IPS-15b (cell line): ENCODE measurements at regions not wholly inside any gene's neighbourhood (a gene's known extent, or its start where the extent isn't known, plus 50 kb on each side); places are given as distances from the start of the nearest gene placed in this dataset.

Source experiments
- H3K27me3 ChIP-seq: one replicate; pipeline ENCODE4 v1.6.1; 2013; ENCODE audit warnings: low read length; ENCODE audit not compliant: control insufficient read depth, insufficient read depth
- H3K36me3 ChIP-seq: one replicate; pipeline ENCODE4 v1.6.1; 2013; ENCODE audit warnings: low read length; ENCODE audit not compliant: control insufficient read depth, insufficient read depth
- H3K4me1 ChIP-seq: one replicate; pipeline ENCODE4 v1.6.1; 2013; ENCODE audit warnings: mild to moderate bottlenecking, low read length; ENCODE audit not compliant: control insufficient read depth, insufficient read depth
- H3K4me3 ChIP-seq: one replicate; pipeline ENCODE4 v1.5.1; 2013; ENCODE audit warnings: low read depth, low read length
- H3K9ac ChIP-seq: one replicate; pipeline ENCODE4 v1.6.1; 2013; ENCODE audit warnings: low read depth, mild to moderate bottlenecking, low read length
- H3K9me3 ChIP-seq: one replicate; pipeline ENCODE4 v1.6.1; 2013; ENCODE audit warnings: mild to moderate bottlenecking, low read length; ENCODE audit not compliant: control insufficient read depth, insufficient read depth

DNA sequence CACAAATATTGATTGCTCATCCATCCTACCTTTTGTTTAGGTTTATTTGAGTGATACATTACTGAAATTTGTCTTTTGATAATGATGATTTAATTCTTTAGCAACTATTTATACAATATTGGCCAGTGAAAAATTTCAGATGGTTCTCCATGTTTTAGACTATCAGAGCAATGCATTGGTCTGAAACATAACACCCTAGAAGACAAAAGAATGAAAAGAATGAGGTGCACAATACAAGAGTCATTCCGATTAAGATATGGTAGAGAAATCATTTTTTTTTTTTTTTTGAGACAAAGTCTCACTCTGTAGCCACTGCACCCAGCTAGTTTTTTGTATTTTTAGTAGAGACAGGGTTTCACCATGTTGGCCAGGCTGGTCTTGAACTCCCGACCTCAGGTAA, 197.4 kb upstream of the FAM98A start:
- Histone ChIP-seq H3K9ac (no peak overlapping the region), H3K4me1 (no peaks in the 10 kb centered on the region), H3K4me3 (no peak overlapping the region), H3K27me3 (no peaks in the 10 kb centered on the region), H3K9me3 (no peaks in the 10 kb centered on the region), H3K36me3 (no peaks in the 10 kb centered on the region)

DNA sequence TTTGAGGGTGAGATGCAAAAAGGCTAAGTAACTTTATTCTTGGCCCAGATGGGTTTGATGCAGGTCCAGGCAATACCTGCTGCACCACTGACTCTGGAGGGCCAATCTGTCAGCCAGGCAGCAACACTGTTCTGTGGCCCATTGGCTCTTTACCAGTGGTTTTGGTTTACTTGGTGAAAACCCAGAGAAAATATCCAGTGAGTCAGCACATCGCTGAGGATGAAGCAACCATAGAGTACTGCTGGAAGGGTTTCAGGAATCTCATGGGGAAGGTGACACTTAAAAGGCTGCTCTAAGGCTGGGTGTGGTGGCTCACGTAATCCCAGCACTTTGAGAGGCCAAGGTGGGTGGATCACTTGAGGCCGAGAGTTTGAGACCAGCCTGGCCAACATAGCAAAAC, 192.5 kb upstream of the FAM98A start:
- Histone ChIP-seq H3K9ac (no peak overlapping the region), H3K36me3 (no peaks in the 10 kb centered on the region), H3K9me3 (no peaks in the 10 kb centered on the region), H3K27me3 (no peaks in the 10 kb centered on the region), H3K4me3 (no peak overlapping the region), H3K4me1 (no peaks in the 10 kb centered on the region)

DNA sequence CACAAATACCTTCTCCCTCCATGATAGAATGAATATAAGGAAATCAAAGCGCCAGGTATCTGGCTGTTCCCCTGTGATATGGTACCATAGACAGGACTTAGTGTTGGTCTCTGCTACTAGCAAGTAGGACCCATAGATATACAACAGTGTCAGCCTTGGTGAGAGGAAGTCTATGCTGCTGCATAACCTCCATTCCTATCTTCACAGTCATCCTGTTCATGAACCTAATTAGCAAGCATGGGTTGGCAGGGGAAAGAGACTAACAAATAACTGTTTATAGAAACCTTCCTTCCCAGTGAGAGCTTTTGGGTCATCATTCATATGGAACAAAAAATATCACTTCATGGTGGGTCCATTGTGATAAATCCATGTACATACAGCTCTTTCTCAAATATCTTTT, 188.9 kb upstream of the FAM98A start:
- Histone ChIP-seq H3K9me3 (no peaks in the 10 kb centered on the region), H3K9ac (no peak overlapping the region), H3K36me3 (no peaks in the 10 kb centered on the region), H3K4me1 (no peaks in the 10 kb centered on the region), H3K27me3 (no peaks in the 10 kb centered on the region), H3K4me3 (no peak overlapping the region)

DNA sequence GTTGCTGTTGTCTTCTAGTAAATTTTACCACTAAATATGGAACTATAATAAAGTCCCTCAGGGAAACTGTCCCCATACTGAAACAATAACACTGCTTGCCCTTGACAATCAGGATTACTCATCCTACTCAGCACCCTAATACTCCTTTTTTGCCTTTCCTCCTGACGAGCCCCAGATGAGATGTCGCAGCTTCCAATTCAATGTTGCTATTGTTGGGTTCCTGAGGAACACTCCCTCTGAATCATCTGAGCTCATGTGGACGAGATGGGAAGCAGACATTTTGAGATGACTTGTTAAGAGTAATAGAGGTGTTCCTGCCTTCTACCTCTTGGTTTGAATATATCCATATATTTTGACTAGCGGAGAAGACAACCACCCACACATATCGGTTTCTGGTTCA, 187.8 kb upstream of the FAM98A start:
- H3K4me1 ChIP-seq: no peaks in the 10 kb centered on the region
- no peaks in the 10 kb centered on the region for H3K36me3 ChIP-seq
- H3K9ac ChIP-seq: no peak overlapping the region

DNA sequence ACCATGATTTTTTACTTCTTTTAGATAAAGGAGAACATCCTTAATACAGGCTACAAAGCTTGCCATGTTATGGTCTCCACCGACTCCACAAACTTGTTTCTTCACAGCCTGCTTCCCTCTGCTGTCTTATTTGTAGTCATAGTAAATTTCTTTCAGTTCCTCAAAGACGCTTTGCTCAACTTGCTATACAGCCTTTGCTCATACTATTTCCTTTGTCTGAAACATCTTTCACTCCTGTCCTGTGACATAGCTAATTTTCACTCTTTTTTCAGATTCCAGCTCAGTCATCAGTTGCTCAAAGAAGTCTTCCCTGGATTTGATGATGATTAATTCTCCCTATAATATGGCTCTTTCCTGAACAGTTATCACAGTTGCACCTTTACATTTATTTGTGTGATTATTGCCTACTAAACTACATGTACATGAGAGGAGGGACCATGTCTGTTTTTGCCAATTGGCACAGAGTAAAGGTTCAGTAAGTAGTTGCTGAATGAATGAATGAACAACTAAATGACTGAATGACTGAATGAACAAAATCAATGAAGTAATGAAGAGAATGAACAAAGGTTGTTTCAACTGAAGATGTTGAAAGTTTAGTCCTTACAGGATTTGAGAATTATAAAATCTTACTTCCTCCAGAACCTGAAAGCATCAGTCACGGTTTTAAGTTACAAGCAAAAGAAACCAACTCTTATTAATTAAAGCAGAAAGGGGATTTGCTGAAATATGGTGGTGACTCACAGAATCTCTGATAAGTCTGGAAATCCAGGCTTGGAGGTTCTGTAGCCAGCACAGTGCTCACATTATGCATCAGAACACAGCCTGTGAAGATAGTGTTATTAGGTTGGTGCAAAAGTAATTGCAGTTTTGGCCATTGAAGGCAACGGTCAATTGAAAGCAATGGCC, 186.4 kb upstream of the FAM98A start:
- Histone ChIP-seq H3K4me3 (no peak overlapping the region), H3K36me3 (no peaks in the 10 kb centered on the region), H3K9ac (no peak overlapping the region), H3K27me3 (no peaks in the 10 kb centered on the region), H3K4me1 (no peaks in the 10 kb centered on the region), H3K9me3 (no peaks in the 10 kb centered on the region)

More for the DNA sequence above, 187.8 kb upstream of the FAM98A start:
- Histone ChIP-seq H3K4me3 (no peak overlapping the region), H3K27me3 (no peaks in the 10 kb centered on the region), H3K9me3 (no peaks in the 10 kb centered on the region)

DNA sequence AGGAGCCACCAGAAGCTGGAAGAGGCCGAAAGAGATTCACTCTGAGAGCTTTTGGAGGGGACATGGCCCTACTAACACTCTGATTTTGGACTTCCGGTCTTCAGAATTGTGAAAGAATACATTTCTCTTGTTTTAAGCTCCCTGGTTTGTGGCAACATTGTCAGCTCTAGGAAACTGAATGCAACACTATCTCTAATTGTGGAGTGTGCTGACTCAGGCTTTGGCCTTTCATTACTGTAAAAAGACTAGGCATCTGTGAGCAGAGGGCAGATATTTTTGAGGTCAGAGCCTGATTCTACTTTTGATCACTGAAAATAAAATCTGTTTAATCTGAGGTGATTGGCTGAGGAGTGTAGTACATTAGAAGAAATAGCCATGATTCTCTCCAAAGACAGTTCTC, 185.4 kb upstream of the FAM98A start:
- no peak overlapping the region for H3K4me3 ChIP-seq
- no peaks in the 10 kb centered on the region for H3K4me1 ChIP-seq
- H3K27me3 ChIP-seq: no peaks in the 10 kb centered on the region
- H3K9me3 ChIP-seq: no peaks in the 10 kb centered on the region
- no peaks in the 10 kb centered on the region for H3K36me3 ChIP-seq
- no peak overlapping the region for H3K9ac ChIP-seq

DNA sequence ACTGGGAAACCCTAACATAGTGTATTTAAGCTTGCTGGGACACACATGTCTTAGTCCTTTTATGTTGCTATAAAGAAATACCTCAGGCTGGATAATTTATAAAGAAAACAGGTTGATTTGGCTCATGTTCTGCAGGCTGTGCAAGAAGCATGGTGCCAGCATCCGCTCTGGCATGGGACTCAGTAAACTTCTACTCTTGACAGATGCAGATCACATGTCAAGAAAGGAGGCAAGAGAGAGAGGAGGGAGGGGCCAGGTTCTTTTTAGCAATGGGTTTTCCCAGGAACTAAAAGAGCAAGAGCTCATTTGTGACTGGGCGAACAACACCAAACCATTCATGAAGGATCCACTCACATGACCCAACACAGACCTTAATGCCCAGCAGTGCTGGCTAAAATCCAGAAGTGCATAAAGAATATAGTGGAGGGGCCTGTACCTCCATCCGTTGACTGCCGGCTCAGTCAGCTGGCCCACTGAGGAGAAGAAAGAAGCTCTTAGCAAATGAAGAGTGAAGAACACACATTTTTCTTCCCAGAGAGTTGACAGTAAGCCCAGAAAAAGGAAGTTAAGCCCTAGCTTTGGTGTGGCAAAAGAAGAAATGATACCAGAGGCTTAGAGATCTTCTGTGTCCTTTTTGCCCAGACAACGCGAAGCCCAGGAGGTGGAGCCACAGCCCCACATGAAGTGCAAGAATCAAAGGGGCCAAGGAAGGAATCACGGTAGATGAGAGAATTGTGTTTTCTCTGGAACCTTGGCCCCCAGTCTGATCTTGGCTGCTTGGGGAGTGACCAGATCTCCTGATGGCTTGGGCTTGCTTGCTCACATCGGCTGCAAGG, 183.5 kb upstream of the FAM98A start:
- no peaks in the 10 kb centered on the region for H3K4me1 ChIP-seq
- no peak overlapping the region for H3K9ac ChIP-seq
- no peaks in the 10 kb centered on the region for H3K9me3 ChIP-seq
- H3K36me3 ChIP-seq: no peaks in the 10 kb centered on the region
- H3K4me3 ChIP-seq: no peak overlapping the region
- H3K27me3 ChIP-seq: no peaks in the 10 kb centered on the region

DNA sequence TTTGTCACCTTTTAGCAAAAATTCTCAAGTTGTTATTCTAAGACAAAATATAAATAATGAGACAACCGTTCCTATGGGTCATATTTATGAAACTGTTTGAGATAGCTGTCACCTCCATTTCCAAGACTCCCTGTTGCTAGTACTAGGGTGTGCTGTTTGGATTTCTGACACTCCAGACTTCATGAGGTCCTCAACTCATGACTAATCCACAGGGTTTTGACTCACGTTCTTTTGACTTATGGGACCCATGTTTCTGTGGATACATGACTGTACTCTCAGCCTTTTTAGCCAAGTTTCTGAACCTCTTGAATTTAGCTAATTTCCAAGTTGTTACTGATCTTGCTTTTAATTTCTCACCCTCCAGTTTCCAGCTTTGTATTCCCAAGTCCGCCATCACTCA, 178.7 kb upstream of the FAM98A start:
- H3K9ac ChIP-seq: no peak overlapping the region
- no peaks in the 10 kb centered on the region for H3K4me1 ChIP-seq
- no peaks in the 10 kb centered on the region for H3K27me3 ChIP-seq
- no peaks in the 10 kb centered on the region for H3K9me3 ChIP-seq
- H3K36me3 ChIP-seq: no peaks in the 10 kb centered on the region
- no peak overlapping the region for H3K4me3 ChIP-seq

DNA sequence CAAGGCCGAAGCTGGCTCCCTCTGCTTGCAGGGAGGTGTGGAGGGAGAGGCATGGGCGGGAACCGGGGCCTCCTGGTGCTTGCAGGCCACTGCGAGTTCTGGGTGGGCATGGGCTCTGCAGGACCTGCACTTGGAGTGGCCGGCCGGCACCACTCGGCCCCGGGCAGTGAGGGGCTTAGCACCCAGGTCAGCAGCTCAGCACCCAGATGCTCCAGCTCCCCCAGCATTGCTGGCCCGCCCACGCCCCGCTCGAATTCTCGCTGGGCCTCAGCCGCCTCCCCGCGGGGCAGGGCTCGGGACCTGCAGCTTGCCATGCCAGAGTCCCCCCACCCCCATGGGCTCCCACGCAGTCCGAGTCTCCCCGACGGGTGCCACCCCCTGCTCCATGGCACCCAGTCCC, 176.2 kb upstream of the FAM98A start:
- H3K9me3 ChIP-seq: no peaks in the 10 kb centered on the region
- no peaks in the 10 kb centered on the region for H3K4me1 ChIP-seq
- H3K27me3 ChIP-seq: no peaks in the 10 kb centered on the region
- no peaks in the 10 kb centered on the region for H3K36me3 ChIP-seq
- H3K4me3 ChIP-seq: no peak overlapping the region
- H3K9ac ChIP-seq: no peak overlapping the region

DNA sequence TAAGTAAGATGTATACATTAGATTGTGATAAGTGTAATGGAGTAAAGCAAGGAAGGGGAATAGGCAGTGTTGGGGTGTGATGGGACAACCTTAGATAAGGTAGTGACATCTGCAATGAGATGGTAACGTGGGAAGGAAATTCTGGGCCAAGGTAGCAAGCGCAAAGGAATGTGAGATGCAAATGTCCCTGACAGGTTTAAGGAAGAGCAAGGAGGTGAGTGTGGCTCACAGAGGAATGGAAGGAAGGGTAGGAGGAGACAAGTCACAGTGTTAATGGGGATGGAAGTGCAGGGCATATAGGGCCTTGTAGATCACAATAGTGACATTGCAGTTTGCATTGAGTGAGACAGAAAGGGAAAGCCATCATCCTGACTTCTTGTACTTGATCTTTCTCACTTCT, 170.9 kb upstream of the FAM98A start:
- Histone ChIP-seq H3K9me3 (no peaks in the 10 kb centered on the region), H3K27me3 (no peaks in the 10 kb centered on the region), H3K4me1 (peaks cover under 1% of the 10 kb centered on the region), H3K9ac (no peak overlapping the region), H3K4me3 (no peak overlapping the region), H3K36me3 (no peaks in the 10 kb centered on the region)

DNA sequence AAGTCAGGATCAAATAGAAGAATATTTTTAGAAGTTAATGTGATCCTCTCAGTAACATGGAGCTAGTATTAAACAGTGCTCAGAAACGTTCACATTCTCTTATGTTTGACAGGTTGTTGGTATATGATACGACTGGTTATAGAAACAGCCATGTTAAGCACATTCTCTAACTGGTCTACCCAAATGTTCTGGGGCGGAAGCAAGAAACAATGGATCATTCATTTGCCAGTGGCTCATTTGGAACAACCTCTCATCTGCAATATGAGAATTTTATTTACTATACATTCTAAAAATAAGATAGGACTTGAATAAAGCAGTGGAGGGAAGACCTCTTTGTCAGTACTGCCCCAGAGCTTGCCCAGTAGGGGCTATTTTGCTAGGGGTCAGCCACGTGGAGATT, 167.1 kb upstream of the FAM98A start:
- Histone ChIP-seq H3K9ac (no peak overlapping the region), H3K4me1 (peaks cover 5% of the 10 kb centered on the region), H3K9me3 (no peaks in the 10 kb centered on the region), H3K4me3 (no peak overlapping the region), H3K36me3 (no peaks in the 10 kb centered on the region), H3K27me3 (no peaks in the 10 kb centered on the region)

DNA sequence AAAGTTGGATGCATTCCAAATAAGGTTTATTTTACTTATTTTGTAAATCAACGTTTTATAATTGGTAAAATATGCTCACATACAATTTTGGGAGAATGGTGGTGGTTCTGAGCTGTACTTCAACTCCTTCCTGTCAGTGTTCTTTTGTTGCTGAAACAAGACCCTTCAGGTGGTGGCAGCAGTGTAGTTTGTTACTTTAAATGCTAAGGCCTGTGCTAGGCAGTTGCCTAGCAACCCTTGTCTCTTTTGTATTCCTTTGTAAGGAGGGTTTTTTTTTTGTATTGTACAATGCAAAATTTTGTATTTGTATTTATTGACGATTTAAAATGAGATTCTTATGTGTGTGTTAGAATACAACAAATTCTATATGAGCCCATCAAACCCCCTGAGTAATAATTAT, 166.0 kb upstream of the FAM98A start:
- Histone ChIP-seq H3K4me3 (no peak overlapping the region), H3K9me3 (no peaks in the 10 kb centered on the region), H3K27me3 (no peaks in the 10 kb centered on the region), H3K36me3 (no peaks in the 10 kb centered on the region), H3K4me1 (peaks cover 5% of the 10 kb centered on the region), H3K9ac (no peak overlapping the region)
